GM12878 (cell line): ENCODE measurements at regions not wholly inside any gene's neighbourhood (a gene's known extent, or its start where the extent isn't known, plus 50 kb on each side); places are given as distances from the start of the nearest gene placed in this dataset.

ENCODE experiments used
- EP300 ChIP-seq, 2 experiments: fragments of 150-350 bp in 1 of 2; IDR thresholded peaks; 2 replicates each; pipeline ENCODE4 v1.6.1; 2011 to 2012; ENCODE audit warnings: low read depth in 2 of 2, low read length in 2 of 2, borderline replicate concordance in 1 of 2, improper control_type of control experiment in 1 of 2, inconsistent platforms in 1 of 2; ENCODE audit not compliant: control insufficient read depth in 1 of 2
- MYB ChIP-seq: fragments of 150-350 bp; IDR thresholded peaks from 2 replicates; pipeline ENCODE4 v1.6.1; 2014; ENCODE audit warnings: mild to moderate bottlenecking, low read depth, low read length, borderline replicate concordance
- POLR2A ChIP-seq: IDR thresholded peaks from 2 replicates; pipeline ENCODE4 v1.6.1; 2011; ENCODE audit warnings: low read depth, mild to moderate bottlenecking, low read length
- SMC3 ChIP-seq: IDR thresholded peaks from 2 replicates; pipeline ENCODE4 v1.6.1; 2011; ENCODE audit warnings: low read length, improper control_type of control experiment, borderline replicate concordance

GRCh38 chr11:46202149-46202548 is 75.3 kb upstream of the CREB3L1 start:
- TF ChIP-seq POLR2A: no peak
- no peak for TF ChIP-seq SMC3
- TF ChIP-seq EP300 (IDR thresholded peaks at IDR 0.05; ENCODE audit: borderline replicate concordance in 1 of 2, control insufficient read depth in 1 of 2, low read depth in 2 of 2, low read length in 2 of 2): no peak
- no peak for TF ChIP-seq MYB
